Type B pancreatic cell (in vitro differentiated cells): ENCODE measurements at regions not wholly inside any gene's neighbourhood (a gene's known extent, or its start where the extent isn't known, plus 50 kb on each side); places are given as distances from the start of the nearest gene placed in this dataset.

ENCODE experiments used
- DNase-seq: peaks from one replicate; pipeline ENCODE4 v3.0.0; 2021; ENCODE audit warnings: mixed read lengths; ENCODE audit not compliant: unreplicated experiment; ENCODE audit errors: extremely low spot score
- H3K27ac Mint-ChIP-seq: 2 replicates; pipeline ENCODE4 v1.8.0; 2021; ENCODE audit warnings: mild to moderate bottlenecking, mixed read lengths
- H3K27me3 Mint-ChIP-seq: 2 replicates; pipeline ENCODE4 v1.8.0; 2021; ENCODE audit warnings: mixed read lengths
- H3K36me3 Mint-ChIP-seq: 2 replicates; pipeline ENCODE4 v1.8.0; 2021; ENCODE audit warnings: mixed read lengths
- H3K4me1 Mint-ChIP-seq: one replicate; pipeline ENCODE4 v1.8.0; 2021; ENCODE audit warnings: mixed read lengths; ENCODE audit not compliant: unreplicated experiment
- H3K4me3 Mint-ChIP-seq: 2 replicates; pipeline ENCODE4 v1.8.0; 2021; ENCODE audit warnings: mild to moderate bottlenecking, mixed read lengths
- H3K9me3 Mint-ChIP-seq: 2 replicates; pipeline ENCODE4 v1.8.0; 2021; ENCODE audit warnings: mixed read lengths
- CTCF ChIP-seq: fragments of 200-600 bp; sonication (generic); conservative IDR thresholded peaks from 2 replicates; pipeline ENCODE4 v1.5.0; 2021; ENCODE audit warnings: antibody characterized with exemption, mild to moderate bottlenecking

GRCh38 chrX:139286342-139286741 lies 244.2 kb upstream of the F9 start:
- H3K4me3 Mint-ChIP-seq = no peak overlapping the region
- no peaks in the 10 kb centered on the region for H3K9me3 Mint-ChIP-seq
- H3K27ac Mint-ChIP-seq = no peak overlapping the region
- no peak for DNase-seq
- H3K36me3 Mint-ChIP-seq = no peaks in the 10 kb centered on the region
- peaks cover 7% of the 10 kb centered on the region for H3K27me3 Mint-ChIP-seq
- TF ChIP-seq CTCF = no peak
- no peaks in the 10 kb centered on the region for H3K4me1 Mint-ChIP-seq

- Mint-ChIP-seq H3K27ac (no peak overlapping the region), H3K36me3 (no peaks in the 10 kb centered on the region), H3K9me3 (no peaks in the 10 kb centered on the region), H3K27me3 (no peaks in the 10 kb centered on the region), H3K4me3 (no peak overlapping the region), H3K4me1 (no peaks in the 10 kb centered on the region)
- TF ChIP-seq CTCF = no peak
- no peak for DNase-seq
Measured at GRCh38 chrX:139267851-139268250, 262.7 kb upstream of the F9 start.

GRCh38 chrX:139246295-139246694 lies 284.2 kb upstream of the F9 start:
- no peaks in the 10 kb centered on the region for H3K4me1 Mint-ChIP-seq
- H3K27ac Mint-ChIP-seq = no peak overlapping the region
- peaks cover 2% of the 10 kb centered on the region for H3K9me3 Mint-ChIP-seq
- no peak for DNase-seq
- no peaks in the 10 kb centered on the region for H3K27me3 Mint-ChIP-seq
- H3K36me3 Mint-ChIP-seq = no peaks in the 10 kb centered on the region
- no peak overlapping the region for H3K4me3 Mint-ChIP-seq
- no peak for TF ChIP-seq CTCF

- Mint-ChIP-seq H3K4me1 (no peaks in the 10 kb centered on the region), H3K4me3 (no peak overlapping the region), H3K9me3 (no peaks in the 10 kb centered on the region), H3K27me3 (peaks cover 9% of the 10 kb centered on the region), H3K27ac (no peak overlapping the region), H3K36me3 (no peaks in the 10 kb centered on the region)
- TF ChIP-seq CTCF = no peak
- DNase-seq = no peak
Measured at GRCh38 chrX:139237141-139237540, 293.4 kb upstream of the F9 start.

- Mint-ChIP-seq H3K27ac (no peak overlapping the region), H3K36me3 (no peaks in the 10 kb centered on the region), H3K9me3 (no peaks in the 10 kb centered on the region), H3K4me3 (no peak overlapping the region), H3K27me3 (peaks cover 7% of the 10 kb centered on the region), H3K4me1 (no peaks in the 10 kb centered on the region)
- TF ChIP-seq CTCF = no peak
- no peak for DNase-seq
Measured at GRCh38 chrX:139234898-139235297, 295.6 kb upstream of the F9 start.
